IMR-90 (cell line): ENCODE measurements at regions not wholly inside any gene's neighbourhood (a gene's known extent, or its start where the extent isn't known, plus 50 kb on each side); places are given as distances from the start of the nearest gene placed in this dataset.

Experiments used
- ATAC-seq: fragments of 200-7000 bp; cut with Tn5 transposase; 2 replicates; pipeline ENCODE4 v1.9.1; 2020; ENCODE audit warnings: low read depth, mild to moderate bottlenecking, moderate library complexity
- BruUV-seq: library from RNA; stranded (reverse); fragments of 400-500 nt; replicated peaks from 2 replicates; lab custom pipeline; 2021; lab: Mats Ljungman, UMichigan
- CTCF ChIA-PET: fragments of 300-600 bp; formaldehyde crosslinking; extraction: SDS; loops from one replicate; lab custom pipeline; 2021; ENCODE audit warnings: antibody characterized with exemption; lab: Yijun Ruan, JAX
- POLR2A ChIA-PET: fragments of 300-600 bp; sonication (Branson Sonifier 250); formaldehyde crosslinking; loops from one replicate; lab custom pipeline; 2022; ENCODE audit warnings: antibody characterized with exemption; ENCODE audit not compliant: unreplicated experiment; lab: Charles Lee
- DNase-seq: peaks from one replicate; pipeline ENCODE4 v3.0.0; 2013
- H2AFZ ChIP-seq: replicated peaks from 2 replicates; pipeline ENCODE3; 2013; ENCODE audit warnings: low read length, mild to moderate bottlenecking; ENCODE audit not compliant: poor library complexity
- H2AK5ac ChIP-seq: 2 replicates; pipeline ENCODE4 v1.6.1; 2013; ENCODE audit warnings: low read depth, low read length, inconsistent platforms
- H2AK9ac ChIP-seq: replicated peaks from 2 replicates; pipeline ENCODE3; 2013; ENCODE audit warnings: mild to moderate bottlenecking, low read depth, low read length, moderate library complexity; ENCODE audit not compliant: poor library complexity
- H2BK120ac ChIP-seq: 2 replicates; pipeline ENCODE4 v1.6.1; 2013; ENCODE audit warnings: low read depth, low read length, inconsistent platforms
- H2BK15ac ChIP-seq: 3 replicates; pipeline ENCODE4 v1.6.1; 2013; ENCODE audit warnings: low read depth, low read length, inconsistent platforms
- H2BK20ac ChIP-seq: 2 replicates; pipeline ENCODE4 v1.6.1; 2013; ENCODE audit warnings: low read depth, mild to moderate bottlenecking, inconsistent platforms, low read length, moderate library complexity
- H2BK5ac ChIP-seq: 2 replicates; pipeline ENCODE4 v1.6.1; 2013; ENCODE audit warnings: mild to moderate bottlenecking, low read depth, low read length, inconsistent platforms; ENCODE audit not compliant: poor library complexity, severe bottlenecking
- H3K14ac ChIP-seq: replicated peaks from 2 replicates; pipeline ENCODE4 v1.6.1; 2013; ENCODE audit warnings: low read depth, low read length, inconsistent platforms
- H3K18ac ChIP-seq: 2 replicates; pipeline ENCODE4 v1.6.1; 2013; ENCODE audit warnings: low read depth, low read length, control low read depth
- H3K23ac ChIP-seq: 2 replicates; pipeline ENCODE4 v1.6.1; 2013; ENCODE audit warnings: low read depth, low read length, inconsistent platforms
- H3K27ac ChIP-seq: 2 replicates; pipeline ENCODE4 v1.5.1; 2013; ENCODE audit warnings: mild to moderate bottlenecking, control low read depth, low read length; ENCODE audit not compliant: insufficient read depth
- H3K27me3 ChIP-seq: 2 replicates; pipeline ENCODE4 v1.6.1; 2013; ENCODE audit warnings: low read length; ENCODE audit not compliant: control insufficient read depth, insufficient read depth
- H3K36me3 ChIP-seq: 2 replicates; pipeline ENCODE4 v1.6.1; 2013; ENCODE audit warnings: low read length, mixed read lengths; ENCODE audit not compliant: control insufficient read depth, insufficient read depth
- H3K4ac ChIP-seq: 2 replicates; pipeline ENCODE4 v1.6.1; 2013; ENCODE audit warnings: low read depth, low read length, inconsistent platforms
- H3K4me1 ChIP-seq: 2 replicates; pipeline ENCODE4 v1.6.1; 2013; ENCODE audit warnings: low read length, mixed read lengths; ENCODE audit not compliant: control insufficient read depth, insufficient read depth
- H3K4me2 ChIP-seq: 2 replicates; pipeline ENCODE4 v1.6.1; 2013; ENCODE audit warnings: low read depth, mild to moderate bottlenecking, control low read depth, low read length, moderate library complexity
- H3K4me3 ChIP-seq: 2 replicates; pipeline ENCODE4 v1.5.1; 2013; ENCODE audit warnings: low read depth, mild to moderate bottlenecking, control low read depth, low read length, moderate library complexity; ENCODE audit not compliant: insufficient read depth
- H3K56ac ChIP-seq: 2 replicates; pipeline ENCODE4 v1.6.1; 2013; ENCODE audit warnings: low read length, inconsistent platforms; ENCODE audit not compliant: insufficient read depth; ENCODE audit errors: extremely low read depth
- H3K79me1 ChIP-seq, 2 experiments: 2 replicates each; pipeline ENCODE4 v1.6.1; 2013; ENCODE audit warnings: low read length in 2 of 2, inconsistent platforms in 1 of 2, low read depth in 1 of 2
- H3K9ac ChIP-seq: 2 replicates; pipeline ENCODE4 v1.6.1; 2013; ENCODE audit warnings: low read depth, low read length, control low read depth
- H3K9me1 ChIP-seq: 2 replicates; pipeline ENCODE4 v1.6.1; 2013; ENCODE audit warnings: low read length, inconsistent platforms; ENCODE audit not compliant: insufficient read depth
- H3K9me3 ChIP-seq: 2 replicates; pipeline ENCODE4 v1.6.1; 2013; ENCODE audit warnings: low read length; ENCODE audit not compliant: control insufficient read depth, insufficient read depth
- H4K20me1 ChIP-seq: 2 replicates; pipeline ENCODE4 v1.6.1; 2013; ENCODE audit warnings: low read length, inconsistent platforms; ENCODE audit not compliant: insufficient read depth
- H4K5ac ChIP-seq: 2 replicates; pipeline ENCODE4 v1.6.1; 2013; ENCODE audit warnings: mild to moderate bottlenecking, low read depth, low read length, control low read depth
- H4K8ac ChIP-seq, 2 experiments: 2 replicates each; pipeline ENCODE4 v1.6.1; 2013; ENCODE audit warnings: low read depth in 2 of 2, low read length in 2 of 2, control low read depth in 1 of 2, inconsistent platforms in 1 of 2
- H4K91ac ChIP-seq: 2 replicates; pipeline ENCODE4 v1.6.1; 2013; ENCODE audit warnings: low read depth, low read length, inconsistent platforms; ENCODE audit not compliant: insufficient read depth
- BHLHE40 ChIP-seq: fragments of 150-350 bp; IDR thresholded peaks from 2 replicates; pipeline ENCODE4 v1.6.1; 2016; ENCODE audit warnings: mild to moderate bottlenecking, low read depth, low read length
- CEBPB ChIP-seq: IDR thresholded peaks from 2 replicates; pipeline ENCODE4 v1.6.1; 2012; ENCODE audit warnings: low read depth, low read length, improper control_type of control experiment
- MAFK ChIP-seq: IDR thresholded peaks from 2 replicates; pipeline ENCODE4 v1.6.1; 2012; ENCODE audit warnings: low read depth, low read length, improper control_type of control experiment
- NFE2L2 ChIP-seq: fragments of 150-350 bp; IDR thresholded peaks from 2 replicates; pipeline ENCODE4 v1.6.1; 2016; ENCODE audit warnings: low read depth, mild to moderate bottlenecking, low read length
- POLR2A ChIP-seq: IDR thresholded peaks from 2 replicates; pipeline ENCODE4 v1.6.1; 2012; ENCODE audit warnings: mild to moderate bottlenecking, low read depth, low read length
- RAD21 ChIP-seq: IDR thresholded peaks from 2 replicates; pipeline ENCODE4 v1.6.1; 2012; ENCODE audit warnings: low read length, improper control_type of control experiment
- RCOR1 ChIP-seq: IDR thresholded peaks from 2 replicates; pipeline ENCODE4 v1.6.1; 2012; ENCODE audit warnings: mild to moderate bottlenecking, low read length, improper control_type of control experiment; ENCODE audit not compliant: insufficient replicate concordance
- RFX5 ChIP-seq: IDR thresholded peaks from 2 replicates; pipeline ENCODE4 v1.8.0; 2012; ENCODE audit warnings: low read depth, mild to moderate bottlenecking, low read length, moderate library complexity
- WGBS, 2 experiments: methylation state at CpG; one replicate each; pipeline versions ENCODE4 v1.1.5 to v1.1.7; 2013; ENCODE audit warnings: missing lambda C conversion rate in 2 of 2; ENCODE audit not compliant: insufficient read length in 1 of 2; ENCODE audit errors: extremely low coverage in 2 of 2; 5-methylcytosine and 5-hydroxymethylcytosine counted together
- dilution Hi-C: fragments of 300-500 bp; cut with HindIII; formaldehyde crosslinking; loops from one replicate; pipeline ENCODE4 v1.14.3; 2018; ENCODE audit warnings: low sequenced_read_pairs; ENCODE audit not compliant: unreplicated experiment
- in situ Hi-C: fragments of 300-500 bp; cut with MboI; formaldehyde crosslinking; loops from 3 replicates; pipeline ENCODE4 v1.14.3; 2019; ENCODE audit warnings: low sequenced_read_pairs, inconsistent platforms, mixed read lengths
- intact Hi-C: fragments of 100-400 bp; cut with micrococcal nuclease; formaldehyde crosslinking; loops from 2 replicates; pipeline ENCODE4 v1.10.0; 2022
- TF ChIP-seq, protein P1 (sequence below): fragments of 150-350 bp; IDR thresholded peaks from 2 replicates; pipeline ENCODE4 v1.6.1; 2016; ENCODE audit warnings: low read depth, mild to moderate bottlenecking, low read length, moderate library complexity, borderline replicate concordance
- TF ChIP-seq, protein P2 (sequence below): conservative IDR thresholded peaks from 2 replicates; pipeline ENCODE4 v1.5.1; 2012; ENCODE audit warnings: mild to moderate bottlenecking, low read depth, low read length, improper control_type of control experiment
- TF ChIP-seq, protein P3 (sequence below): fragments of 150-350 bp; IDR thresholded peaks from 2 replicates; pipeline ENCODE4 v1.6.1; 2017; ENCODE audit warnings: mild to moderate bottlenecking, antibody characterized with exemption, low read length, low read depth

DNA sequence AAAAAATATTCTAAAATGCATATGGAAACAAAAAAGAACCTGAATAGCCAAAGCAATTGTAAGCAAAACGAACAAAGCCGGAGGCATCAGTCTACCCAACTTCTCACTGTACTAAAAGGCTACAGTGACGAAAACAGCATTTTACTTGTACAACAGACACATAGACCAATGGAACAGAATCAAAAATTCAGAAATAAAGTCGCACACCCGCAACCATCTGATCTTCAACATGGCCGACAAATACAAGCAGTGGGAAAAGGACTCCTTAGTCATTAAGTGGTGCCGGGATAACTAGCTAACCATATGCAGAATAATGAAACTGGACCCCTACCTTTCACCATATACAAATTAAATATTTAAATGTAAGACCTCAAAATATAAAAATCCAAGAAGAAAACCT, 203.9 kb upstream of the PPFIA2 start:
- ChIA-PET CTCF (no interaction called here), POLR2A (no interaction called here)
- ATAC-seq (no peak), DNase-seq (no peak)
- intact Hi-C loops = no loop called here
- no peak overlapping the region for H3K14ac ChIP-seq
- 20% methylated on average over 1 of the region's 7 CpGs; no CpG with 5 or more reads in 1 of the 2 experiments for WGBS, 2 experiments
- H2BK5ac ChIP-seq = no peak overlapping the region
- no peaks in the 10 kb centered on the region for H3K4me1 ChIP-seq
- H4K20me1 ChIP-seq = no peaks in the 10 kb centered on the region
- H2BK20ac ChIP-seq = no peak overlapping the region
- no peak for TF ChIP-seq NFE2L2
- TF ChIP-seq RAD21 = no peak
- TF ChIP-seq, protein P1, sequence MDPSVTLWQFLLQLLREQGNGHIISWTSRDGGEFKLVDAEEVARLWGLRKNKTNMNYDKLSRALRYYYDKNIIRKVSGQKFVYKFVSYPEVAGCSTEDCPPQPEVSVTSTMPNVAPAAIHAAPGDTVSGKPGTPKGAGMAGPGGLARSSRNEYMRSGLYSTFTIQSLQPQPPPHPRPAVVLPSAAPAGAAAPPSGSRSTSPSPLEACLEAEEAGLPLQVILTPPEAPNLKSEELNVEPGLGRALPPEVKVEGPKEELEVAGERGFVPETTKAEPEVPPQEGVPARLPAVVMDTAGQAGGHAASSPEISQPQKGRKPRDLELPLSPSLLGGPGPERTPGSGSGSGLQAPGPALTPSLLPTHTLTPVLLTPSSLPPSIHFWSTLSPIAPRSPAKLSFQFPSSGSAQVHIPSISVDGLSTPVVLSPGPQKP = no peak
- TF ChIP-seq, protein P2, sequence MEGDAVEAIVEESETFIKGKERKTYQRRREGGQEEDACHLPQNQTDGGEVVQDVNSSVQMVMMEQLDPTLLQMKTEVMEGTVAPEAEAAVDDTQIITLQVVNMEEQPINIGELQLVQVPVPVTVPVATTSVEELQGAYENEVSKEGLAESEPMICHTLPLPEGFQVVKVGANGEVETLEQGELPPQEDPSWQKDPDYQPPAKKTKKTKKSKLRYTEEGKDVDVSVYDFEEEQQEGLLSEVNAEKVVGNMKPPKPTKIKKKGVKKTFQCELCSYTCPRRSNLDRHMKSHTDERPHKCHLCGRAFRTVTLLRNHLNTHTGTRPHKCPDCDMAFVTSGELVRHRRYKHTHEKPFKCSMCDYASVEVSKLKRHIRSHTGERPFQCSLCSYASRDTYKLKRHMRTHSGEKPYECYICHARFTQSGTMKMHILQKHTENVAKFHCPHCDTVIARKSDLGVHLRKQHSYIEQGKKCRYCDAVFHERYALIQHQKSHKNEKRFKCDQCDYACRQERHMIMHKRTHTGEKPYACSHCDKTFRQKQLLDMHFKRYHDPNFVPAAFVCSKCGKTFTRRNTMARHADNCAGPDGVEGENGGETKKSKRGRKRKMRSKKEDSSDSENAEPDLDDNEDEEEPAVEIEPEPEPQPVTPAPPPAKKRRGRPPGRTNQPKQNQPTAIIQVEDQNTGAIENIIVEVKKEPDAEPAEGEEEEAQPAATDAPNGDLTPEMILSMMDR = no peak
- TF ChIP-seq, protein P3, sequence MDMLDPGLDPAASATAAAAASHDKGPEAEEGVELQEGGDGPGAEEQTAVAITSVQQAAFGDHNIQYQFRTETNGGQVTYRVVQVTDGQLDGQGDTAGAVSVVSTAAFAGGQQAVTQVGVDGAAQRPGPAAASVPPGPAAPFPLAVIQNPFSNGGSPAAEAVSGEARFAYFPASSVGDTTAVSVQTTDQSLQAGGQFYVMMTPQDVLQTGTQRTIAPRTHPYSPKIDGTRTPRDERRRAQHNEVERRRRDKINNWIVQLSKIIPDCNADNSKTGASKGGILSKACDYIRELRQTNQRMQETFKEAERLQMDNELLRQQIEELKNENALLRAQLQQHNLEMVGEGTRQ = no peak
- no peak for TF ChIP-seq BHLHE40
- no peak for TF ChIP-seq POLR2A
- no peak for TF ChIP-seq CEBPB
- TF ChIP-seq RCOR1 = no peak
- no peak for TF ChIP-seq MAFK
- no peak for TF ChIP-seq RFX5
- no peak overlapping the region for H3K23ac ChIP-seq
- no peaks in the 10 kb centered on the region for H3K9me1 ChIP-seq
- peaks cover 4% of the 10 kb centered on the region for H3K9me3 ChIP-seq
- H4K91ac ChIP-seq = no peak overlapping the region
- H3K36me3 ChIP-seq = no peaks in the 10 kb centered on the region
- no peak overlapping the region for H3K4me3 ChIP-seq
- no peak overlapping the region for H2AK5ac ChIP-seq
- no peak overlapping the region for H4K8ac ChIP-seq
- no peaks in the 10 kb centered on the region for H3K79me1 ChIP-seq
- H2BK15ac ChIP-seq = no peak overlapping the region
- BruUV-seq = no TSS peak
- no peaks in the 10 kb centered on the region for H3K27me3 ChIP-seq
- no peak overlapping the region for H3K9ac ChIP-seq
- in situ Hi-C loops = no loop called here
- H4K5ac ChIP-seq = no peak overlapping the region
- H2AFZ ChIP-seq = no peak overlapping the region
- dilution Hi-C loops = no loop called here
- H3K56ac ChIP-seq = no peak overlapping the region
- no peak overlapping the region for H3K4ac ChIP-seq
- no peak overlapping the region for H2BK120ac ChIP-seq
- H3K18ac ChIP-seq = no peak overlapping the region
- H2AK9ac ChIP-seq = no peak overlapping the region
- no peak overlapping the region for H3K27ac ChIP-seq
- H3K4me2 ChIP-seq = no peak overlapping the region
